Activated T-cell treated with anti-CD3 and anti-CD28 coated beads, Interleukin-2, amount 50 U/mL, for 4 hours (primary cell): ENCODE measurements at regions not wholly inside any gene's neighbourhood (a gene's known extent, or its start where the extent isn't known, plus 50 kb on each side); places are given as distances from the start of the nearest gene placed in this dataset.

Experiments used
- ATAC-seq, 2 donors: fragments of 200-7000 bp; cut with Tn5 transposase; one replicate each; pipeline ENCODE4 v1.10.0; 2021
- DNase-seq: peaks from one replicate; pipeline ENCODE4 v3.0.0-alpha.2; 2020
- H3K27me3 Mint-ChIP-seq: one replicate; pipeline ENCODE4 v1.8.0; 2021; ENCODE audit warnings: low read depth, mixed read lengths
- H3K36me3 Mint-ChIP-seq: one replicate; pipeline ENCODE4 v1.8.0; 2022; ENCODE audit warnings: mixed read lengths; ENCODE audit not compliant: insufficient read depth
- H3K4me1 Mint-ChIP-seq: one replicate; pipeline ENCODE4 v1.8.0; 2021; ENCODE audit warnings: low read depth, mixed read lengths
- H3K4me3 Mint-ChIP-seq: one replicate; pipeline ENCODE4 v1.8.0; 2021; ENCODE audit warnings: mild to moderate bottlenecking, moderate library complexity, mixed read lengths
- H3K9me3 Mint-ChIP-seq: one replicate; pipeline ENCODE4 v1.8.0; 2021; ENCODE audit warnings: mixed read lengths

DNA sequence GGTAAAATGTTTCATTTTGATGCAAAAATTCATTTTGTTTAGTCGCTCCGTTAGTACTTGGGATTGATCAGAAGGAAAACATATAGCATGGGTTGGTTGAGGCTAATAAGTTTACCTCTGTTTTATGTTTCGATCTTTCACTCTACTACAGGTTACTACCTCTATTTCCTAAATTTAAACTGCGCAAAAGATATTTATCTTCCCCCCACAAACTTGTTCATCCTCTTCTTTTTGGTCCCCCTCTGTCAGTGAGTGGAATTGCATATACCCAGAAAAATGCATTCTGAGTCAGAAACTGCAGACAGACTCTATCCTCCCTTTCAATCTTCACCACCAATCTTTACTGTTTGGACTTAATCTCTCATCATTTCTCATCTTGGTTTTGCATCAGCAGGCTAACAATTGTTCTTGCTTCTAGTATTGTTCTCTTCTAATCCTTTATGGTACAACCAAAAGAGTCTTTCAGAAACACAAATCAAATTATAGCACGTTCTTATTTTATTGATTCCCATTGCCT is 316.0 kb upstream of the ADGRL4 start:
- ATAC-seq: no peak
- Mint-ChIP-seq H3K27me3 (no peaks in the 10 kb centered on the region), H3K4me3 (no peak overlapping the region), H3K4me1 (no peaks in the 10 kb centered on the region), H3K9me3 (no peaks in the 10 kb centered on the region), H3K36me3 (no peaks in the 10 kb centered on the region)
- DNase-seq: no peak

DNA sequence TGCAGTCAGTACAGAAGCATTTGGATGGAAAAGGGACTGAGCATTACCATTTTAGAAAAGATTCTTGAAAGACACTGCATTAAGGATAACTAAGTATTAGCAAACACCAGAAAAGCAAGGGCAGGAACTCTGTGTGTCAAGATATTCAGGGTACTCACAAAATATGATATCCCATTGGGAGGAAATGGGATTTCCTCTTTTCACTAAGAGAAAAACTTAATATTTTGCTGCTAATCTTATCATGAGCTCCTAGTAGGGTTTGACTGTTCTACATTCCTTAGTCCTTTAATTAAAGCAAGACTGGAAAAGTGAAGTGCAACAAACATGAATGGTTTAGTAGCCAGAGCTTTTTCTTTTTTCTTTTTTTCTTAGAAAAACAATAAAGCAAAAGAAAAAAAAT is 305.9 kb upstream of the ADGRL4 start:
- H3K4me1 Mint-ChIP-seq: no peaks in the 10 kb centered on the region
- no peaks in the 10 kb centered on the region for H3K27me3 Mint-ChIP-seq
- no peak overlapping the region for H3K4me3 Mint-ChIP-seq
- no peaks in the 10 kb centered on the region for H3K9me3 Mint-ChIP-seq
- H3K36me3 Mint-ChIP-seq: no peaks in the 10 kb centered on the region
- ATAC-seq: no peak
- no peak for DNase-seq

DNA sequence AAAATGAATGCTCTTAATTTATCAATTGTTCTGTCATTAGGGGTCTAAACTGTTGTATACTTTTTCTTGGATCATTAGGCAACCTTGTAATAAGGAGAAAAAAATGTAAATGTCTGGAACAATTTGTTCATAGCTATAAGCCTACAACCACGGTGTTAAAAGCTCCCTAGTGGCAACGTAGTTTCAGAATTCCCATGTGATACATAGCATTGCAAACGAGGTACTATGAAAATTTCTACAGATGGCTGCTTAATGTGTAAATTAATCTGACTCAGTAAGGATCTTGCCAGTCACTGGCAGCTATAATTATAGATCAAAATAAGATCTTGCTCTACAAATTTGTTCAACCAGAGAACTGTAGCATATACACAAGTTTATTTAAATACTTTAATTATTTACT is 304.1 kb upstream of the ADGRL4 start:
- ATAC-seq: no peak
- Mint-ChIP-seq H3K27me3 (no peaks in the 10 kb centered on the region), H3K4me1 (no peaks in the 10 kb centered on the region), H3K9me3 (no peaks in the 10 kb centered on the region), H3K4me3 (no peak overlapping the region), H3K36me3 (no peaks in the 10 kb centered on the region)
- DNase-seq: no peak

DNA sequence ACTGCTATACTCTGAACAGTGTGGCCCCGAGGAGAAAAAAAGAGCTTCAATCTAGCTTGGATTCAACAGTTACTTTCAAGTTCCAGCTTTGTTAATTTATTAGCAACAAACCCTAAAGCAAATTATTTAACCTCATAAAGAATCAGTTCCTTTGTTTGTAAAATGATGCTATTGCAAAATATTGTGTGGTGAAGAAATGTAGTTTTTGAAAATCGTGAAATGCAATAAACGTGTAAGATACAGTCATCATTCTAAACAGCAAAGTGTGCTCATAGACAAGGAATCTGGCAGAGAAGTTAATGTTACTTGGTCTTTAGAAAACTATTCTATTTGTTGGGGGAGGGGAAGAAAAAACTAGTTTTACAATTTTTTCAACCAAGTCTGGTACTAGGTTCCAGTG is 297.6 kb upstream of the ADGRL4 start:
- peaks cover 11% of the 10 kb centered on the region for H3K9me3 Mint-ChIP-seq
- H3K27me3 Mint-ChIP-seq: no peaks in the 10 kb centered on the region
- ATAC-seq (no peak), DNase-seq (no peak)
- H3K4me3 Mint-ChIP-seq: no peak overlapping the region
- no peaks in the 10 kb centered on the region for H3K36me3 Mint-ChIP-seq
- no peaks in the 10 kb centered on the region for H3K4me1 Mint-ChIP-seq

DNA sequence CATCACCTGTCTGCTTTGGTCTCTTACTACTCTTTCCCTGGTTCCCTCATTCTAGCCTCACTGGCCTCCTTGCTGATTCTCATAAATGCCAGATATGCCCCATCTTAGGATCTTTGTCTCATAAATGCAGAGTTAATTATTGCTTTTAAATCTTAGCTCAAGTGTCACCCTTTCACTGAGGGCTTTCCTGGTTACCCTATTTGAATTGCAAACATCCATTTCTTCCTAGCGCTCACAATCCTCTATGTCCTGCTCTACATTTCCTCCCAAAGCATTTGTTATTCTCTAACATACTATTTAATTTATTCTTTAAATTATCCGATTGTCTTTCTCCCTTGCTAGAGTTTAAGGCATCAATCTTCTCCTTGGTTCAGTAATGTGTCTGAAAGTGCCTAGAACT is 296.5 kb upstream of the ADGRL4 start:
- peaks cover 11% of the 10 kb centered on the region for H3K9me3 Mint-ChIP-seq
- no peak overlapping the region for H3K4me3 Mint-ChIP-seq
- no peaks in the 10 kb centered on the region for H3K27me3 Mint-ChIP-seq
- no peaks in the 10 kb centered on the region for H3K4me1 Mint-ChIP-seq
- DNase-seq (no peak), ATAC-seq (no peak)
- H3K36me3 Mint-ChIP-seq: no peaks in the 10 kb centered on the region

DNA sequence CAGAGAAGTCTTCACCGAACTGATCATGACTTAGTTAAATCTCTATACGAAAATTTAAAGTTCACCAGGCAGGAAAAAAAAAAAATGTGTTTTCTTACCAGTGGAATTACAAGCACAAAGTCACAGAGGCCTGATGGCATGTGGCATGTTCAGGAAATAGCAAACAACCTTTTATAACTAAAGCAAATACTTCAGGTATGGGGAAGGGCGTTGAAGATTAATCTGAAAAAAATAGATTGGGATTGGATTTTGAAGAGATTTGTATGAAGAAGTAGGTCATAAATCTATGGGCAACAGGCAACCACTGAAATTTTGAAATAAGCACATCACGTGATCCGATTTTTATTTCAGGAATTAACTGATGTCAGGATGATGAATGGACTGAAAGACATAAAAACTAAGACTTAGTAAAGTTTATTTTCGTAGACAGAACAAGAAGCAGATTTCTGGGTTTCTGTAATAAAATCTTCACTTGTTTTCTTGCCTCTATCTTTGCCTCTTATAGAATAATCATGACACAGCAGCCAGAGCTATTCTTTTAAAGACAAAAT is 295.9 kb upstream of the ADGRL4 start:
- DNase-seq (no peak), ATAC-seq (no peak)
- no peaks in the 10 kb centered on the region for H3K36me3 Mint-ChIP-seq
- peaks cover 11% of the 10 kb centered on the region for H3K9me3 Mint-ChIP-seq
- H3K27me3 Mint-ChIP-seq: no peaks in the 10 kb centered on the region
- no peaks in the 10 kb centered on the region for H3K4me1 Mint-ChIP-seq
- no peak overlapping the region for H3K4me3 Mint-ChIP-seq

DNA sequence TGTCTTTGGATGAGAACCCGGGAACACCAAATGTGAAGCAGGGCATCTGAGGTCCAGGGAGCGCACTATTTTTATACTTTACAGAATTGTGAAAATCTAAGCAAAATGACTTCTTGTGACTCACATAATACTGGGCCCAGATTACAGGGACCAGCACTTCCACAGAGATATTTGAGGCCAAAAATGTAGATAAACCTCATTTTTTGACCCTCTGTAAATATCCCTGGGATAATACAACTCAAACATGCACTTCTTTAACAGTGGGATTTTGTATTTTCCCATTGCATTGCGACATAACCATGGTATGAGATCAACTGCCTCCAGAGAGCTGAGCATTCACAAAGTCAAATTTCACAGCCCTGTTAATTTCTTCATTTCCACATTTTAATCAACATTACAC is 289.4 kb upstream of the ADGRL4 start:
- no peaks in the 10 kb centered on the region for H3K36me3 Mint-ChIP-seq
- H3K4me3 Mint-ChIP-seq: no peak overlapping the region
- DNase-seq (no peak), ATAC-seq (no peak)
- H3K27me3 Mint-ChIP-seq: no peaks in the 10 kb centered on the region
- H3K4me1 Mint-ChIP-seq: no peaks in the 10 kb centered on the region
- H3K9me3 Mint-ChIP-seq: peaks cover 4% of the 10 kb centered on the region

DNA sequence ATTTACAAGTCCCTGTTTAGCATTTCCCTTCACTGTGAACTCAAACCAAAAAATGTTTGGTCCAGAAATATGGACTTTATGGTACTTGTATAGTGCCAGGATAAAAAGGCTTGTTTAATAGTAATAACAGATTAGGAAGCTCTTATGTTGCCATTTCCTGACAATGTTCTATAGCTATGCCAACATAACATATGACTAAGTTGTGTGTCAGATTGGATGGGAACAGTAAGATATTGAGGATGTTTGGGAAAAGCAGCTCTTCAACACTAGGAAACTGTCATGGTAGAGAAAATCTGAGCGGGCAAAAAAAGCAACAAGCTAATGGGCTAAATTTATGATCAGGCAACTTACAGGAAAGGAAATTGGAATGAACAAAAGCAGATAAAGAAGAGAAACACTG is 287.1 kb upstream of the ADGRL4 start:
- no peaks in the 10 kb centered on the region for H3K4me1 Mint-ChIP-seq
- no peak overlapping the region for H3K4me3 Mint-ChIP-seq
- DNase-seq: no peak
- no peaks in the 10 kb centered on the region for H3K9me3 Mint-ChIP-seq
- H3K27me3 Mint-ChIP-seq: no peaks in the 10 kb centered on the region
- ATAC-seq: no peak
- H3K36me3 Mint-ChIP-seq: no peaks in the 10 kb centered on the region

DNA sequence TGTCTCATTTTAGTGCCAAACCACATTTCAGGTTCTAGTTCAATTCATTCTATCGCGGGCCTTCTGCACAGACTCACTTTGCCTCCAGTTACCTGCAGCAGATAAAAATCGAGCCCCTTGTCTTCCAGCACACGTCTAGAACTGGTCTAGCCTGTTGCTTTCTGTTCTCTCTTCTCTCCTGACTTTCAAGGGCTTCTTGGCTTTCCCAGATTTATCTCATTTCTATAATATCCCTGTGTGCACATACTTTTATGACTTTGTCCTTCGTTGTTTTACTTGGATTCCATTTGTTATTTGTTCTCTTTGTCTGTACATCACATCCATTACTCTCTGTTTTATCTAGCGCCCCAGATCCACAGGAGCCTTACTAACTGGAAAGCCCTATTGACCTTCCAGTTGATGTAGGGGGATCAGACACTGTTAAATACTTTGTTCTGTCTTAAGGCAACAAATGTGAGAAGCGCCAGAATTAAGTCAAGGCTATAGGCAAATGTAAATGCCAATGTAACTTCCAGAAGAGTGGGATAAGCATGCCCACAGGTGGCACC is 284.5 kb upstream of the ADGRL4 start:
- H3K4me1 Mint-ChIP-seq: no peaks in the 10 kb centered on the region
- no peaks in the 10 kb centered on the region for H3K9me3 Mint-ChIP-seq
- H3K4me3 Mint-ChIP-seq: no peak overlapping the region
- no peaks in the 10 kb centered on the region for H3K27me3 Mint-ChIP-seq
- H3K36me3 Mint-ChIP-seq: no peaks in the 10 kb centered on the region
- no peak for ATAC-seq
- no peak for DNase-seq

DNA sequence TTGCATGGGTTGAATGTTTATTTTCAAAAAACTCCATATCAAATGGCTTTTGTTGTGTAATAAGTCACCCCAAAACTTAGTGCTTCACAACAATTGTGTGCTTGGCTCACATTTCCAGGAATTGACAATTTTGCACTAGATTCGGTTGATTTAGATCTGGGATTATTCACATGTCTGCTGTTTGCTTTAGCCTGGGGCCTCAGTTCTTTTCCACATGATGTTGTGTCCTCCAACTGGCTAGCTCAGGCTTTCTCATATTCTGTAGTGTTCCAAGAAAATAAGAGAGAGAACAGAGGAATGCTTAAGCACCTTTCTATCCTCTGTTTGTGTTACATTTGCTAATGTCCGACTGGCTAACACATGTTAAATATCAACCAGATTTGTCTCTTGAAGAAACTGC is 281.5 kb upstream of the ADGRL4 start:
- no peaks in the 10 kb centered on the region for H3K27me3 Mint-ChIP-seq
- no peaks in the 10 kb centered on the region for H3K4me1 Mint-ChIP-seq
- H3K36me3 Mint-ChIP-seq: no peaks in the 10 kb centered on the region
- ATAC-seq (no peak), DNase-seq (no peak)
- H3K4me3 Mint-ChIP-seq: no peak overlapping the region
- no peaks in the 10 kb centered on the region for H3K9me3 Mint-ChIP-seq

DNA sequence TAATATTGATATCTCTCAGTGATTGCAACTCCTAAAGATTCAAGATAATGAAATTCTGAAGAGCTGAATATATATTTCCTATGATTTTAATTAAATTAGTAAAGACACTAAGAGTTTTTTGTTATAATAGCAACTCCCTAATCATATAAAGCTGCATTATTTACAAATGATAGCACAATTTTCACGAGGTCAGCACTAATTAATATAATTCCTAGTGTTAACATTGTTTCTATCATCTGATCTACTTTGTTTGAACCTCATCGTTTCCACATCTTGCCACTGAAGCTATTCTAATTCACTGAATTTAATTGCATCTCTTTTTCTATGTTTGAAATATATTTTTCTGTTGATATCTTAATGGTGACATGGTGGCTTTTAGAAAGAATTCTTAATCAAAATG is 279.1 kb upstream of the ADGRL4 start:
- ATAC-seq (no peak), DNase-seq (no peak)
- Mint-ChIP-seq H3K9me3 (no peaks in the 10 kb centered on the region), H3K4me3 (no peak overlapping the region), H3K27me3 (no peaks in the 10 kb centered on the region), H3K4me1 (no peaks in the 10 kb centered on the region), H3K36me3 (no peaks in the 10 kb centered on the region)

DNA sequence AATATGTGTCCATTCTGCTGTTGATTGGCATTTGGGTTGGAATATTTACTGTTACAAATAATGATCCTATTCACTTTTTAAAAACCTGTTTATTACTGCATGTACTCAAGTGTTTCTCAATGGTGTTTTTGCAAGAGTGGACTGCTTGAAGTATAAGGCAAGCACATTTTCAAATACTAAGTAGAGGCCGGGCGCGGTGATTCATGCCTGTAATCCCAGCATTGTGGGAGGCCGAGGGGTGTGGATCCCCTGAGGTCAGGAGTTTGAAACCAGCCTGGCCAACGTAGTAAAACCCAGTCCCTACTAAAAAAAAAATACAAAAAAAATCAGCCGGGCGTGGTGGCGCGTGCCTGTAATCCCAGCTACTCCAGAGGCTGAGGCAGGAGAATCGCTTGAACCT is 276.9 kb upstream of the ADGRL4 start:
- Mint-ChIP-seq H3K36me3 (no peaks in the 10 kb centered on the region), H3K9me3 (no peaks in the 10 kb centered on the region), H3K4me3 (no peak overlapping the region), H3K4me1 (no peaks in the 10 kb centered on the region), H3K27me3 (no peaks in the 10 kb centered on the region)
- DNase-seq (no peak), ATAC-seq (no peak)

DNA sequence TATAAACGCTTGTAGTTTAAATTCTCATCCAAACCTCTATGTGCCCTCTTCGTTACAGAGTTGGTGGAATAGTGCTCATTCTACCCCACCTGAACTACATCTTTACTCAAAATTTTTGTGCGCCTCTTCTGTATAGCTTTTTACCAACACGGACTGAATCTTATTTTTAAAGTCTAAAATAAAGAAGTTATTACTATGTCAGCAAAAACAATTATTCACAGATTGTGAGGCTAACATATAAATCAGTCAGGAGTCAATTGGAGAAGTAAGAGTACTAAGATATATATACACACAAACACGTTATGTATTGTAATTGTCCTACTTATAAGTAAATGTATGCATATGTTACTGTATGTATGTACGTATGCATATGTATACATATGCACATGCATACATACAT is 274.9 kb upstream of the ADGRL4 start:
- no peaks in the 10 kb centered on the region for H3K27me3 Mint-ChIP-seq
- no peaks in the 10 kb centered on the region for H3K9me3 Mint-ChIP-seq

DNA sequence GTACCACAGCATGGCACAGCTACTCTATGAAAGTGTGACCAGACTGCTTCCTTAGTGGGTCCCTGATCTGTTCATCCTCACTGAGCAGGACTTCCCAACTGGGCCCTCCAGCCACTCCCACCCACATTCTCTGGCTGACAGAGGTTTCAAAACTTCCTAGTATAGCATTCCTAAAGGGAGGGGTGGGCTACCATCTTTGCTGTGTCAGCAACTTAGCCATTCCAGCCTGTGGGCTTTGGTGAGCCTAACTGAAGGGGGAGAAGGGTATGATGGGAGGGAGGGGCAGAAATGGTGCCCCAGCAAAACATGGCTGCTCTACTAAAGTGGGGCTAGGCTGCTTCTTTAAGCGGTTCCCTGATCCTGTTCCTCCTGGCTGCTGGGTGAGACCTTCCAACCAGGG is 265.2 kb upstream of the ADGRL4 start:
- Mint-ChIP-seq H3K4me3 (no peak overlapping the region), H3K9me3 (no peaks in the 10 kb centered on the region), H3K27me3 (no peaks in the 10 kb centered on the region), H3K4me1 (no peaks in the 10 kb centered on the region), H3K36me3 (no peaks in the 10 kb centered on the region)
- no peak for DNase-seq
- ATAC-seq: no peak

More for the DNA sequence above, 274.9 kb upstream of the ADGRL4 start:
- Mint-ChIP-seq H3K4me1 (no peaks in the 10 kb centered on the region), H3K36me3 (no peaks in the 10 kb centered on the region), H3K4me3 (no peak overlapping the region)
- ATAC-seq (no peak), DNase-seq (no peak)

DNA sequence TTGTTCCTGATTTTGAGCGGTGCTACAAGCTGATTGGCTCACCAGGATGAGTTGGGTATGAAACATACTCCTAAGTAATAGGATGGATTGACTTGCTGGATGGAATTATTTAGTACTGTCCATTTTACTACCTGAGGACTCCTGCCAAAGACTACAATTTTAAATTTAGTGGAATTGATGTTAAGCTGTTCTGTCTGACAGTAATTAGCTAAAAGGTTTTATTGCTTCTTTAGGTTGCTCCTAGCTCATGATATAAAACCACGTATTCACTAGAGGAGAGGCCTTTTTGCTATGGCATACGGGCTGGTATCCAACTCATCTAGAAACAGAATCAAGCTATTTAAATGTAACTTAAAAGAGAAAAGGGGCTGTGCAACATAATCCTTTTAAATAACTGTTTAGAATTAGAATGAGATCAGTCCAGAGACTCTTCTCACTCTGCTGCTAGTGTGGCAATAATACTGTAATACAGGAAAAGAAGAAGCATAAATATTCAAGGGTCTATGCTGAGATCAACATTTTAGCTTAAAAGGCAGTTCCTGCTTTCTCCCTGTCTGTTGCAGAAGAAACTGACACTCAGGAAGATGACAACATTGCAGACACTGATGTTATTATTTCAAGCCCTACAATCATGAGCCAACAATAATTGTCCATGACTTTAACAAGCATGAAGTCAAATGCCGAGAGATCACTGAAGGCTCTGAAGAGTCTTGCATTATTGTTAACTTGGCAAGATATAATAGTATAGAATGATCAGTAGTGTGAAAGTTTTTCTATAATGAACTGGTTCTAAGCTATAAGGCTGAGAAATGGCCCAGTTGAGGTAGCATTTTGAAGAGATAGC is 258.7 kb upstream of the ADGRL4 start:
- Mint-ChIP-seq H3K4me3 (no peak overlapping the region), H3K4me1 (no peaks in the 10 kb centered on the region), H3K27me3 (no peaks in the 10 kb centered on the region), H3K36me3 (no peaks in the 10 kb centered on the region), H3K9me3 (no peaks in the 10 kb centered on the region)
- no peak for ATAC-seq
- no peak for DNase-seq
